Midbrain (tissue), 1 donor: ENCODE measurements at regions not wholly inside any gene's neighbourhood (a gene's known extent, or its start where the extent isn't known, plus 50 kb on each side); places are given as distances from the start of the nearest gene placed in this dataset.

Source experiments
- DNase-seq: peaks from one replicate; lab custom pipeline; 2025; lab: John Stamatoyannopoulos, UW

GRCh38 chr3:45330510-45331295, 57.7 kb upstream of the LARS2 start:
- no peak for DNase-seq

- DNase-seq: no peak
Measured at GRCh38 chr3:45332493-45332892, 55.9 kb upstream of the LARS2 start.

GRCh38 chr3:45332901-45333407, 55.4 kb upstream of the LARS2 start:
- DNase-seq: no peak

GRCh38 chr3:45333549-45333948, 54.8 kb upstream of the LARS2 start:
- DNase-seq: no peak

- DNase-seq: no peak
Measured at GRCh38 chr3:45337839-45338470, 50.4 kb upstream of the LARS2 start.
